PC-9 (cell line): ENCODE measurements at regions not wholly inside any gene's neighbourhood (a gene's known extent, or its start where the extent isn't known, plus 50 kb on each side); places are given as distances from the start of the nearest gene placed in this dataset.

Source experiments
- BruUV-seq: library from RNA; stranded (reverse); fragments of 400-500 nt; replicated peaks from 2 replicates; lab custom pipeline; 2021; lab: Mats Ljungman, UMichigan
- CTCF ChIA-PET: fragments of 300-600 bp; sonication (Branson Sonifier 250); formaldehyde crosslinking; loops from one replicate; lab custom pipeline; 2022; ENCODE audit warnings: antibody characterized with exemption; lab: Charles Lee
- POLR2A ChIA-PET: fragments of 300-600 bp; sonication (Branson Sonifier 250); formaldehyde crosslinking; loops from one replicate; lab custom pipeline; 2022; ENCODE audit warnings: antibody characterized with exemption; ENCODE audit not compliant: unreplicated experiment; lab: Charles Lee
- DNase-seq, 2 experiments: peaks; one replicate each; pipeline versions ENCODE4 v3.0.0 to v3.0.0-alpha.2; 2015 to 2022; ENCODE audit warnings: mixed read lengths in 1 of 2
- H2AFZ ChIP-seq: fragments of 200-600 bp; sonication (generic); 2 replicates; pipeline ENCODE4 v1.8.1; 2017; ENCODE audit warnings: antibody characterized with exemption
- H3F3A ChIP-seq: fragments of 200-600 bp; sonication (generic); 2 replicates; pipeline ENCODE4 v1.8.1; 2017; ENCODE audit warnings: antibody characterized with exemption, mild to moderate bottlenecking, low read depth; ENCODE audit not compliant: insufficient read depth
- H3K27ac ChIP-seq: fragments of 200-600 bp; sonication (generic); 2 replicates; pipeline ENCODE4 v1.6.1; 2016; ENCODE audit warnings: mixed run types
- H3K27me3 ChIP-seq: fragments of 200-600 bp; sonication (generic); 2 replicates; pipeline ENCODE4 v1.6.1; 2016; ENCODE audit warnings: low read depth, mixed run types; ENCODE audit not compliant: insufficient read depth
- H3K36me3 ChIP-seq: fragments of 200-600 bp; sonication (generic); 2 replicates; pipeline ENCODE4 v1.6.1; 2016; ENCODE audit warnings: low read depth, mixed run types
- H3K4me1 ChIP-seq: fragments of 200-600 bp; sonication (generic); replicated peaks from 2 replicates; pipeline ENCODE4 v1.6.1; 2016; ENCODE audit warnings: mixed run types; ENCODE audit not compliant: insufficient read depth
- H3K4me2 ChIP-seq: fragments of 200-600 bp; sonication (generic); 2 replicates; pipeline ENCODE4 v1.6.1; 2017; ENCODE audit warnings: mixed run types
- H3K4me3 ChIP-seq: fragments of 200-600 bp; sonication (generic); 2 replicates; pipeline ENCODE4 v1.6.1; 2016; ENCODE audit warnings: mixed run types
- H3K79me2 ChIP-seq: fragments of 200-600 bp; sonication (generic); 2 replicates; pipeline ENCODE4 v1.6.1; 2017; ENCODE audit warnings: low read depth, mixed run types
- H3K9me2 ChIP-seq: fragments of 200-600 bp; sonication (generic); 2 replicates; pipeline ENCODE4 v1.8.1; 2017; ENCODE audit warnings: mild to moderate bottlenecking; ENCODE audit not compliant: insufficient read depth
- H3K9me3 ChIP-seq: fragments of 200-600 bp; sonication (generic); 2 replicates; pipeline ENCODE4 v1.8.1; 2016; ENCODE audit warnings: low read depth; ENCODE audit not compliant: insufficient read depth
- H4K20me1 ChIP-seq: fragments of 200-600 bp; sonication (generic); 2 replicates; pipeline ENCODE4 v1.8.1; 2017; ENCODE audit not compliant: insufficient read depth
- CTCF ChIP-seq: fragments of 200-600 bp; sonication (generic); conservative IDR thresholded peaks from 2 replicates; pipeline ENCODE4 v1.6.1; 2017; ENCODE audit warnings: mixed run types, antibody characterized with exemption, mild to moderate bottlenecking, moderate library complexity
- EZH2 ChIP-seq: fragments of 200-600 bp; sonication (generic); IDR thresholded peaks from 2 replicates; pipeline ENCODE4 v1.8.0; 2017; ENCODE audit warnings: antibody characterized with exemption, low read depth
- intact Hi-C: fragments of 100-400 bp; cut with micrococcal nuclease; formaldehyde crosslinking; loops from one replicate; pipeline ENCODE4 v1.10.0; 2022; ENCODE audit not compliant: unreplicated experiment

DNA sequence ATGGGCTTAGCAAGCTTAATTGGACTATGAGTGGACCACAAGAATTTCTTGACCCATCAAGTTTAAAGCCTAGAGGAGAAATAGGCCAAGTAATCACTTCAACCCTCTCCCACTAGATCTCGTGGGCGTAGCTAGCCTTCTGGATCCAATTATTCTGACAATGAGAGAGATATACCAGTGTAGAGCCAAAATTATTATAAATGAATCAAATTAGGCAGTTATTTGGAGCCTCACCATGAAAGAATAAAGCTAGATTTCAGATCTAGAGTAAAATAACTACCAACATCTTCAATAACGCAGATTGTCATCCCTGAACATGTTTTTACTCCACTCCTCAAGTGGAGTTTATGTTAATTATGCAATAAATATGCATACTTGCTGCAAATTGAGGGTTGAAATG, 143.9 kb upstream of the CDH20 start:
- no peaks in the 10 kb centered on the region for H3F3A ChIP-seq
- H2AFZ ChIP-seq: no peak overlapping the region
- intact Hi-C loops: no loop called here
- no peak overlapping the region for H3K4me3 ChIP-seq
- no peak overlapping the region for H3K4me2 ChIP-seq
- TF ChIP-seq EZH2 (no peak), CTCF (no peak)
- no peaks in the 10 kb centered on the region for H3K9me2 ChIP-seq
- no peaks in the 10 kb centered on the region for H3K4me1 ChIP-seq
- H3K27me3 ChIP-seq: no peaks in the 10 kb centered on the region
- no peak for DNase-seq
- ChIA-PET POLR2A (no interaction called here), CTCF (no interaction called here)
- no peaks in the 10 kb centered on the region for H3K36me3 ChIP-seq
- no peaks in the 10 kb centered on the region for H3K79me2 ChIP-seq
- no peaks in the 10 kb centered on the region for H4K20me1 ChIP-seq
- H3K9me3 ChIP-seq: no peaks in the 10 kb centered on the region
- no TSS peak for BruUV-seq
- H3K27ac ChIP-seq: no peak overlapping the region

DNA sequence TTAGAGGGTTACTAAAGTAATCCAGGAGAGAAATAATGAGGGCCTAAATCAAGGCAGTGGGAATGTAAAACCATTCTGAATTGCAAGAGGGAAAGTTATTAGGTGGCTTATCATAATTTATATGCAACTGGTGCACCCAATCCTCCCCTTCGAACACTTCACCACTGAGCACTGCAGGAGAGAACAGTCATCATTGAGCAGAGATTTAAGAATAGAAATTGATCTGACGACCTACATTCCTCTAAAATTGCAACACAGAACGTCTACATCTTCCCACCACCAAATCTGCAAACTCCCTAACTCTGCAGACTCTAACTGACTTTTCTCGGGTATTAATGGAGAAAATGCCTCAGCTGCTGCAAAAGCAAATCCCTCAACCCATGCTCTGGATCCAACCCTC, 138.5 kb upstream of the CDH20 start:
- Histone ChIP-seq H3K36me3 (no peaks in the 10 kb centered on the region), H2AFZ (no peak overlapping the region), H3K9me3 (no peaks in the 10 kb centered on the region), H3F3A (no peaks in the 10 kb centered on the region), H4K20me1 (no peaks in the 10 kb centered on the region), H3K4me3 (no peak overlapping the region), H3K27me3 (no peaks in the 10 kb centered on the region), H3K4me2 (no peak overlapping the region), H3K79me2 (no peaks in the 10 kb centered on the region), H3K27ac (no peak overlapping the region), H3K4me1 (no peaks in the 10 kb centered on the region), H3K9me2 (no peaks in the 10 kb centered on the region)
- DNase-seq: no peak
- BruUV-seq: no TSS peak
- intact Hi-C loops: no loop called here
- CTCF ChIA-PET: no interaction called here
- TF ChIP-seq EZH2 (no peak), CTCF (no peak)
- POLR2A ChIA-PET: no interaction called here

DNA sequence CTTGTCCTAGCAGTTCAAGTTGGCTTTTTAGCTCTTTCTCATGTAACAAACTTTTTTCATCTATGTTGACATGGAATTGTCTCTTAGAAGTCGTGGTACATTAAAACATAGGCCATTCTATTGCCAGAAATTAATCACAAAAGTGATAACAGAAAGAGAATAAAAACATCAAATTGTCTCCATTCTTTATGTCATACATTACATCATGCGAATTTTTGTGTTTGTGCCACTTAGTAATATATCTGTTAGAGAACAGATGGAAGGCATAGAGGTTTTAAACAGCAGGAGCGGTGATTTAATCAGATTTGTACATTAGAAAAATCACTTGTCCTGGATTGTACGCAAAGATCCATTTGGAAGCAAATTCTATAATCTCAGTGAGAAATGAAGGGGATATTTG, 136.5 kb upstream of the CDH20 start:
- Histone ChIP-seq H3F3A (no peaks in the 10 kb centered on the region), H3K79me2 (no peaks in the 10 kb centered on the region), H3K4me3 (no peak overlapping the region), H3K9me3 (no peaks in the 10 kb centered on the region), H3K9me2 (no peaks in the 10 kb centered on the region), H3K27ac (no peak overlapping the region), H3K4me1 (no peaks in the 10 kb centered on the region), H3K27me3 (no peaks in the 10 kb centered on the region), H3K4me2 (no peak overlapping the region), H2AFZ (no peak overlapping the region), H3K36me3 (no peaks in the 10 kb centered on the region), H4K20me1 (no peaks in the 10 kb centered on the region)
- TF ChIP-seq EZH2 (no peak), CTCF (no peak)
- ChIA-PET CTCF (no interaction called here), POLR2A (no interaction called here)
- intact Hi-C loops: no loop called here
- BruUV-seq: no TSS peak
- DNase-seq: no peak
